ENCODE measurements at regions not wholly inside any gene's neighbourhood (a gene's known extent, or its start where the extent isn't known, plus 50 kb on each side); places are given as distances from the start of the nearest gene placed in this dataset.

- Mint-ChIP-seq H3K4me3 (no peak overlapping the region), H3K36me3 (no peaks in the 10 kb centered on the region), H3K27ac (no peak overlapping the region), H3K27me3 (no peaks in the 10 kb centered on the region), H3K4me1 (peaks cover 0 to 2% (median 0%) of the 10 kb centered on the region in 3 donors), H3K9me3 (peaks cover 2 to 28% (median 3%) of the 10 kb centered on the region in 3 donors)
Measured at GRCh38 chr12:130075497-130076076, 86.7 kb upstream of the FZD10 start.

GRCh38 chr12:130076126-130076525 is 86.1 kb upstream of the FZD10 start:
- no peak overlapping the region for H3K4me3 Mint-ChIP-seq
- no peaks in the 10 kb centered on the region for H3K27me3 Mint-ChIP-seq
- H3K9me3 Mint-ChIP-seq: peaks cover 2 to 28% (median 3%) of the 10 kb centered on the region in 3 donors
- H3K4me1 Mint-ChIP-seq: peaks cover 0 to 2% (median 0%) of the 10 kb centered on the region in 3 donors
- no peaks in the 10 kb centered on the region for H3K36me3 Mint-ChIP-seq
- no peak overlapping the region for H3K27ac Mint-ChIP-seq

GRCh38 chr12:130076752-130077151 is 85.5 kb upstream of the FZD10 start:
- no peak overlapping the region for H3K27ac Mint-ChIP-seq
- H3K9me3 Mint-ChIP-seq: peaks cover 2 to 28% (median 3%) of the 10 kb centered on the region in 3 donors
- no peaks in the 10 kb centered on the region for H3K27me3 Mint-ChIP-seq
- peaks cover 0 to 2% (median 0%) of the 10 kb centered on the region in 3 donors for H3K4me1 Mint-ChIP-seq
- H3K36me3 Mint-ChIP-seq: no peaks in the 10 kb centered on the region
- H3K4me3 Mint-ChIP-seq: no peak overlapping the region

- no peak overlapping the region for H3K4me3 Mint-ChIP-seq
- no peak overlapping the region for H3K27ac Mint-ChIP-seq
- no peaks in the 10 kb centered on the region for H3K27me3 Mint-ChIP-seq
- H3K36me3 Mint-ChIP-seq: no peaks in the 10 kb centered on the region
- peaks cover 0 to 2% (median 0%) of the 10 kb centered on the region in 3 donors for H3K4me1 Mint-ChIP-seq
- H3K9me3 Mint-ChIP-seq: peaks cover 2 to 32% (median 3%) of the 10 kb centered on the region in 3 donors
Measured at GRCh38 chr12:130078852-130079251, 83.4 kb upstream of the FZD10 start.

GRCh38 chr12:130079279-130079678 is 83.0 kb upstream of the FZD10 start:
- peaks cover 2 to 32% (median 3%) of the 10 kb centered on the region in 3 donors for H3K9me3 Mint-ChIP-seq
- H3K27ac Mint-ChIP-seq: no peak overlapping the region
- H3K27me3 Mint-ChIP-seq: no peaks in the 10 kb centered on the region
- peaks cover 0 to 2% (median 0%) of the 10 kb centered on the region in 3 donors for H3K4me1 Mint-ChIP-seq
- no peaks in the 10 kb centered on the region for H3K36me3 Mint-ChIP-seq
- no peak overlapping the region for H3K4me3 Mint-ChIP-seq

- H3K36me3 Mint-ChIP-seq: peaks cover 1% of the 10 kb centered on the region
- H3K9me3 Mint-ChIP-seq: peaks cover 2 to 31% (median 3%) of the 10 kb centered on the region in 3 donors
- no peak overlapping the region for H3K27ac Mint-ChIP-seq
- no peak overlapping the region for H3K4me3 Mint-ChIP-seq
- peaks cover 0 to 2% (median 0%) of the 10 kb centered on the region in 3 donors for H3K4me1 Mint-ChIP-seq
- H3K27me3 Mint-ChIP-seq: no peaks in the 10 kb centered on the region
Measured at GRCh38 chr12:130080205-130080604, 82.1 kb upstream of the FZD10 start.

GRCh38 chr12:130081117-130081805 is 81.0 kb upstream of the FZD10 start:
- Mint-ChIP-seq H3K4me1 (peaks cover 0 to 2% (median 0%) of the 10 kb centered on the region in 3 donors), H3K27ac (no peak overlapping the region), H3K9me3 (peaks cover 2 to 28% (median 3%) of the 10 kb centered on the region in 3 donors), H3K36me3 (peaks cover 1% of the 10 kb centered on the region), H3K4me3 (no peak overlapping the region), H3K27me3 (peaks cover 2% of the 10 kb centered on the region)

- Mint-ChIP-seq H3K27me3 (peaks cover 8% of the 10 kb centered on the region), H3K27ac (no peak overlapping the region), H3K4me1 (no peaks in the 10 kb centered on the region), H3K36me3 (peaks cover 1% of the 10 kb centered on the region), H3K4me3 (no peak overlapping the region), H3K9me3 (peaks cover 0 to 19% (median under 1%) of the 10 kb centered on the region in 3 donors)
Measured at GRCh38 chr12:130083002-130083401, 79.3 kb upstream of the FZD10 start.

- no peak overlapping the region for H3K4me3 Mint-ChIP-seq
- no peaks in the 10 kb centered on the region for H3K4me1 Mint-ChIP-seq
- peaks cover 1% of the 10 kb centered on the region for H3K36me3 Mint-ChIP-seq
- no peak overlapping the region for H3K27ac Mint-ChIP-seq
- peaks cover 0 to 14% (median 2%) of the 10 kb centered on the region in 3 donors for H3K9me3 Mint-ChIP-seq
- H3K27me3 Mint-ChIP-seq: peaks cover 9% of the 10 kb centered on the region
Measured at GRCh38 chr12:130083734-130084133, 78.5 kb upstream of the FZD10 start.

- Mint-ChIP-seq H3K27ac (no peak overlapping the region), H3K9me3 (peaks cover 0 to 8% (median 2%) of the 10 kb centered on the region in 3 donors), H3K4me3 (no peak overlapping the region), H3K27me3 (peaks cover 9% of the 10 kb centered on the region), H3K4me1 (peaks cover 0 to 3% (median 0%) of the 10 kb centered on the region in 3 donors), H3K36me3 (peaks cover 1% of the 10 kb centered on the region)
Measured at GRCh38 chr12:130084359-130084758, 77.9 kb upstream of the FZD10 start.

GRCh38 chr12:130086248-130086647 is 76.0 kb upstream of the FZD10 start:
- Mint-ChIP-seq H3K4me1 (peaks cover 0 to 3% (median 0%) of the 10 kb centered on the region in 3 donors), H3K36me3 (peaks cover 1% of the 10 kb centered on the region), H3K27me3 (peaks cover 9% of the 10 kb centered on the region), H3K27ac (no peak overlapping the region), H3K9me3 (peaks cover 0 to 4% (median 2%) of the 10 kb centered on the region in 3 donors), H3K4me3 (peak overlapping the region in 3 of 4 donors; percentile 21 to 67 (median 45))

GRCh38 chr12:130086797-130087196 is 75.5 kb upstream of the FZD10 start:
- H3K4me3 Mint-ChIP-seq: no peak overlapping the region
- peaks cover 9% of the 10 kb centered on the region for H3K27me3 Mint-ChIP-seq
- peaks cover 1% of the 10 kb centered on the region for H3K36me3 Mint-ChIP-seq
- H3K9me3 Mint-ChIP-seq: peaks cover 0 to 4% (median 2%) of the 10 kb centered on the region in 3 donors
- H3K4me1 Mint-ChIP-seq: peaks cover 0 to 3% (median 0%) of the 10 kb centered on the region in 3 donors
- no peak overlapping the region for H3K27ac Mint-ChIP-seq

GRCh38 chr12:130087222-130087621 is 75.0 kb upstream of the FZD10 start:
- Mint-ChIP-seq H3K36me3 (peaks cover 1% of the 10 kb centered on the region), H3K4me3 (no peak overlapping the region)

GRCh38 chr12:130088504-130088903 is 73.8 kb upstream of the FZD10 start:
- no peak overlapping the region for H3K4me3 Mint-ChIP-seq
- H3K27me3 Mint-ChIP-seq: peaks cover 9% of the 10 kb centered on the region
- peaks cover 0 to 2% (median 0%) of the 10 kb centered on the region in 3 donors for H3K9me3 Mint-ChIP-seq
- H3K36me3 Mint-ChIP-seq: peaks cover 1% of the 10 kb centered on the region
- no peak overlapping the region for H3K27ac Mint-ChIP-seq
- H3K4me1 Mint-ChIP-seq: peaks cover 0 to 3% (median 0%) of the 10 kb centered on the region in 3 donors

More at GRCh38 chr12:130087222-130087621, 75.0 kb upstream of the FZD10 start:
- no peak overlapping the region for H3K27ac Mint-ChIP-seq
- peaks cover 0 to 3% (median 0%) of the 10 kb centered on the region in 3 donors for H3K4me1 Mint-ChIP-seq
- H3K27me3 Mint-ChIP-seq: peaks cover 9% of the 10 kb centered on the region
- H3K9me3 Mint-ChIP-seq: peaks cover 0 to 4% (median 2%) of the 10 kb centered on the region in 3 donors

GRCh38 chr12:130090542-130090941 is 71.7 kb upstream of the FZD10 start:
- H3K9me3 Mint-ChIP-seq: peaks cover 0 to 2% (median 2%) of the 10 kb centered on the region in 3 donors
- H3K4me3 Mint-ChIP-seq: no peak overlapping the region
- H3K27me3 Mint-ChIP-seq: peaks cover 14% of the 10 kb centered on the region
- peaks cover 0 to 3% (median 0%) of the 10 kb centered on the region in 3 donors for H3K4me1 Mint-ChIP-seq
- no peak overlapping the region for H3K27ac Mint-ChIP-seq
- H3K36me3 Mint-ChIP-seq: no peaks in the 10 kb centered on the region
